ENCODE measurements at regions not wholly inside any gene's neighbourhood (a gene's known extent, or its start where the extent isn't known, plus 50 kb on each side); places are given as distances from the start of the nearest gene placed in this dataset.

DNA sequence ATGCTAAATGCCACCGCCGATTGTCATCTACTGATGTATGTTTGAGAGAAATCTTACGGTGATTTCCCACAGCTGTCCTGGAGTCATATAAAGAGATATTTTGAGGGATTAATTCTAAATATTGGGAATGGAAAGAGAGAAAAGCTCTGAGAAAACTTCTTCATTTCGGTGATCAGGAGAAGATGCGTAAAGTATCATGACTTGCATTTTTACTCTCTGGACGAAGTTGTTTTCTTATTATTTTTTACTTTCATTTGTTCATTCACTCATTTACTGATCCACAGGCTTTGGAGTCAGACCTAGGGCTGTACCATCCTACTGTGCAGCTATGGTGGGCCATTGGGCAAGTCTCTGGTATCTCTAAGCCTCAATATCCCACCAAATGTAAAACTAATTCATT lies 58.4 kb upstream of the RUNX1 start:
- H3K36me3 Mint-ChIP-seq: no peaks in the 10 kb centered on the region

GRCh38 chr21:35106246-35106835 lies 57.2 kb upstream of the RUNX1 start:
- intact Hi-C loops (cut with micrococcal nuclease): no loop called here

More for the DNA sequence above, 58.4 kb upstream of the RUNX1 start:
- no peak for TF ChIP-seq CTCF (IDR thresholded peaks at IDR 0.05)
- Mint-ChIP-seq H3K4me3 (no peak overlapping the region), H3K27me3 (ENCODE audit: low read depth in 3 of 3) (peaks cover 0 to 2% (median 0%) of the 10 kb centered on the region in 3 donors), H3K9me3 (no peaks in the 10 kb centered on the region), H3K27ac (no peak overlapping the region), H3K4me1 (peaks cover 7% of the 10 kb centered on the region)
- H3K4me3 ChIP-seq (replicated peaks in 1 of 3; ENCODE audit: low read depth in 2 of 3, low read length in 3 of 3): no peak overlapping the region
- no peak for DNase-seq
- no peaks in the 10 kb centered on the region for H3K36me3 ChIP-seq (replicated peaks in 1 of 2; ENCODE audit: control insufficient read depth in 1 of 2, insufficient read depth in 2 of 2, low read length in 2 of 2)
- no peak overlapping the region for H2AFZ ChIP-seq (ENCODE audit: insufficient read depth, low read depth, low read length, poor library complexity, severe bottlenecking)
- no peak overlapping the region for H3K9ac ChIP-seq (ENCODE audit: insufficient read depth, low read length, poor library complexity, severe bottlenecking)
- no peak overlapping the region for H3K27ac ChIP-seq (ENCODE audit: low read depth in 1 of 2, low read length in 2 of 2)
- H3K27me3 ChIP-seq (ENCODE audit: control insufficient read depth in 2 of 2, insufficient read depth in 2 of 2, low read length in 2 of 2): no peaks in the 10 kb centered on the region
- no peaks in the 10 kb centered on the region for H4K20me1 ChIP-seq (ENCODE audit: insufficient read depth, low read length)
- peaks cover 12 to 20% of the 10 kb centered on the region in 2 donors for H3K4me1 ChIP-seq (ENCODE audit: control insufficient read depth in 1 of 2, insufficient read depth in 2 of 2, low read length in 2 of 2)
- intact Hi-C loops (cut with micrococcal nuclease): no loop called here
- no peaks in the 10 kb centered on the region for H3K79me2 ChIP-seq (ENCODE audit: insufficient read depth, low read length)
- no peak overlapping the region for H3K4me2 ChIP-seq (replicated peaks; ENCODE audit: extremely low read depth, low read length, poor library complexity, severe bottlenecking)
- 100% methylated on average over 2 of the region's 6 CpGs for WGBS (ENCODE audit: insufficient coverage)
- no peaks in the 10 kb centered on the region for H3K9me3 ChIP-seq (replicated peaks in 1 of 2; ENCODE audit: control insufficient read depth in 1 of 2, insufficient read depth in 1 of 2, low read length in 2 of 2)

More at GRCh38 chr21:35106246-35106835, 57.2 kb upstream of the RUNX1 start:
- Histone ChIP-seq H3K4me2 (replicated peaks; ENCODE audit: extremely low read depth, low read length, poor library complexity, severe bottlenecking) (no peak overlapping the region), H3K27ac (ENCODE audit: low read depth in 1 of 2, low read length in 2 of 2) (no peak overlapping the region), H3K9me3 (replicated peaks in 1 of 2; ENCODE audit: control insufficient read depth in 1 of 2, insufficient read depth in 1 of 2, low read length in 2 of 2) (no peaks in the 10 kb centered on the region), H3K79me2 (ENCODE audit: insufficient read depth, low read length) (no peaks in the 10 kb centered on the region), H2AFZ (ENCODE audit: insufficient read depth, low read depth, low read length, poor library complexity, severe bottlenecking) (no peak overlapping the region), H3K9ac (ENCODE audit: insufficient read depth, low read length, poor library complexity, severe bottlenecking) (no peak overlapping the region), H3K4me1 (ENCODE audit: control insufficient read depth in 1 of 2, insufficient read depth in 2 of 2, low read length in 2 of 2) (peaks cover 23 to 30% of the 10 kb centered on the region in 2 donors), H4K20me1 (ENCODE audit: insufficient read depth, low read length) (no peaks in the 10 kb centered on the region), H3K4me3 (replicated peaks in 1 of 3; ENCODE audit: low read depth in 2 of 3, low read length in 3 of 3) (no peak overlapping the region), H3K36me3 (replicated peaks in 1 of 2; ENCODE audit: control insufficient read depth in 1 of 2, insufficient read depth in 2 of 2, low read length in 2 of 2) (no peaks in the 10 kb centered on the region), H3K27me3 (ENCODE audit: control insufficient read depth in 2 of 2, insufficient read depth in 2 of 2, low read length in 2 of 2) (no peaks in the 10 kb centered on the region)
- WGBS (ENCODE audit: insufficient coverage): 79% methylated on average over 6 of the region's 11 CpGs
- Mint-ChIP-seq H3K27me3 (ENCODE audit: low read depth in 3 of 3) (peaks cover 0 to 2% (median 0%) of the 10 kb centered on the region in 3 donors), H3K27ac (no peak overlapping the region), H3K4me1 (peaks cover 7% of the 10 kb centered on the region), H3K36me3 (no peaks in the 10 kb centered on the region), H3K9me3 (no peaks in the 10 kb centered on the region), H3K4me3 (no peak overlapping the region)
- TF ChIP-seq CTCF (IDR thresholded peaks at IDR 0.05): no peak
- DNase-seq: no peak

Measured in CD14-positive monocyte (primary cell).